ENCODE measurements at regions not wholly inside any gene's neighbourhood (a gene's known extent, or its start where the extent isn't known, plus 50 kb on each side); places are given as distances from the start of the nearest gene placed in this dataset.
"Not testable (repeated sequence)": the region's sequence is repeated elsewhere in the genome, so short reads cannot be mapped to it uniquely, and the experiment has no call there.

GRCh38 chr1:115537415-115537814, 104.4 kb upstream of the VANGL1 start:
- DNase-seq (ENCODE audit: low read depth, low spot score), result no peak
- H3K4me3 ChIP-seq (ENCODE audit: low read length), result no peak overlapping the region

GRCh38 chr1:115536279-115536816, 105.4 kb upstream of the VANGL1 start:
- DNase-seq (ENCODE audit: low read depth, low spot score), result no peak
- no peak overlapping the region for H3K4me3 ChIP-seq (ENCODE audit: low read length)

DNA sequence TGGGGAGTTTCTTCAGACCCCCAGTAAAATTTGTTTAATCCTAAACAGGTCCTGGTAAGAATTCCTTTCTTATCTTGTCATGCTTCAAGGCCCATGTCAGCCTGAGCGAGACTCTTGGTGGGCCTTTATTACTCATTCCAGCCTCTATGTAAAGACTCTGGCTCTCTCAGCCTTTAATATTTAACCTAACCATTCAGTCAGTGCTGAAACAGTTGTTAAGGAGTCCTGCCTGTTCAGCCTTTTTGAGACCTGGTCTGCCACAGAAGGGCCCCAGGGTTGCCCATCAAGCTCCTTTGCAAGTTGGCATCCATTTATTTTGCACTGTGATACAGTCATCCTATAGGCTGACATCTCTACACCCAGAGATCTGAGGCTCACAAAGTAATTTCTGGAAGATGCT, 107.7 kb upstream of the VANGL1 start:
- no peak for DNase-seq (ENCODE audit: low read depth, low spot score)
- H3K4me3 ChIP-seq (ENCODE audit: low read length), result no peak overlapping the region

DNA sequence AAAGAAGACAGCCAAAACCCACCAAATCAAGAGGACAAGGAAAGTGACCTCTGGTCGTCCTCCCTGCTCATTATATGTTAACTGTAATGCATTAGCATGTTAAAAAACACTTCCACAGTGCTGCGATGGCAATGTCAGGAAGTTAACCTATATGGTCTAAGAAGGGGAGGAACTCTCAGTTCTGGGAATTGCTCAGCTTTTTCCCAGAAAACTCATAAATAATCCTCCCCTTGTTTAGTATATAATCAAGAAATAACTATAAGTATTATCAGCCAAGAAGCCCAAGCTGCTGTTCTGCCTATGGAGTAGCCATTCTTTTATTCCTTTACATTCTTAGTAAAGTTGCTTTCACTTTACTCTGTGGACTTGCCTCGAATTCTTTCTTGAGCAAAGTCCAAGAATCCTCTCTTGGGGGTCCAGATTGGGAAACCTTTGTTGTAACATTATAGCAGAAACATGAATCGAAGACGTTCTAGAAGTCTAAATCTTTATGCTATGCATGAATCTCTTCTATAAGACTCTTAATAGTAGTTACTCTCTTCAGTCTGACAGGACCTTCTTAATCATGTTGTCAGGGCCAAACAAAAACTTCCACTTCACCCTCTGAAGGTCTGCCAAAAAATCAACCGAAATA, 110.0 kb upstream of the VANGL1 start:
- no peak for DNase-seq (ENCODE audit: low read depth, low spot score)
- no peak overlapping the region for H3K4me3 ChIP-seq (ENCODE audit: low read length)

- no peak for DNase-seq (ENCODE audit: low read depth, low spot score)
These were observed 111.4 kb upstream of the VANGL1 start for GRCh38 chr1:115530407-115530806.

GRCh38 chr1:115529216-115529897, 112.4 kb upstream of the VANGL1 start:
- DNase-seq (ENCODE audit: low read depth, low spot score), result no peak
- H3K4me3 ChIP-seq (ENCODE audit: low read length), result no peak overlapping the region

More at GRCh38 chr1:115530407-115530806, 111.4 kb upstream of the VANGL1 start:
- no peak overlapping the region for H3K4me3 ChIP-seq (ENCODE audit: low read length)

- H3K4me3 ChIP-seq (ENCODE audit: low read length), result not testable (repeated sequence)
These were observed 113.4 kb upstream of the VANGL1 start for GRCh38 chr1:115528336-115528735.

DNA sequence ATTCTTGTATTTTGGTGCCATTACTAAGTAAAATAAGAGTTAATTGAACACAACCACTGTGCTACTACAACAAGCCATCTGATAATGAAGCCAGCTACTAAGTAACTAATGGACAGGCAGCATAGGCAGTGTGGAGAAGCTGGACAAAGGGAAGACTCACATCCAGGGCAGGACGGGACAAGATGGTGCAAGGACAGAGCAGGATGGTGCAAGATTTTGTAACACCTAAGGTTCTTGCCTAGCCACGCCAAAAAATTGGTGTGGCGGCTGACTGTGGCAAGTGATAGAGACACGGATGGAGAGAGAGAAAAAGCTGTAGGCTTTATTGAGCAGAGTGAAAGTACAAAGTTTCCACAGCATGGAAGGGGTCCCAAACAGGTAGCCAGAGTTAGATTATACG, 114.0 kb upstream of the VANGL1 start:
- DNase-seq (ENCODE audit: low read depth, low spot score), result no peak
- H3K4me3 ChIP-seq (ENCODE audit: low read length), result no peak overlapping the region

More at GRCh38 chr1:115528336-115528735, 113.4 kb upstream of the VANGL1 start:
- DNase-seq (ENCODE audit: low read depth, low spot score), result not testable (repeated sequence)

- no peak overlapping the region for H3K4me3 ChIP-seq (ENCODE audit: low read length)
These were observed 114.9 kb upstream of the VANGL1 start for GRCh38 chr1:115526900-115527299.

DNA sequence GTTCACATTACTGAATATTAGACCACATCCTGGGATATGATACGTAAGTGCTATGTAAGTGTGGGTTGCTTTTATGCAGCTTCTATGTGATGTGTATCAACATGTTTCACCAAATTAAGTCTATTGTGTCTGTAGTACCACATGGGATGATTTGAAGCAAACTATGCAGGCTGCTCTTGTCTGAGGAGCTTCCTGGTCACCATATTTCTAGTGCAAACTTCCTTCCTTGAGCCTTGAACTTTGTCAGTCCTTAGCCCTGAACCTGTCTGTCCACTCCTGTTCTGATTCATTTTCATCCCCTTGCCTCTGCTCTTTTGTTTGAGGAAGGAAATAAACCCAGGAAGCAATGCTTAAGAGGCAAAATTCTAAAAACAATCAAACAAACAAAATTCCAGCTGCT, 117.5 kb upstream of the VANGL1 start:
- no peak overlapping the region for H3K4me3 ChIP-seq (ENCODE audit: low read length)
- peak; percentile 66 for DNase-seq (ENCODE audit: low read depth, low spot score)

More at GRCh38 chr1:115526900-115527299, 114.9 kb upstream of the VANGL1 start:
- no peak for DNase-seq (ENCODE audit: low read depth, low spot score)

DNA sequence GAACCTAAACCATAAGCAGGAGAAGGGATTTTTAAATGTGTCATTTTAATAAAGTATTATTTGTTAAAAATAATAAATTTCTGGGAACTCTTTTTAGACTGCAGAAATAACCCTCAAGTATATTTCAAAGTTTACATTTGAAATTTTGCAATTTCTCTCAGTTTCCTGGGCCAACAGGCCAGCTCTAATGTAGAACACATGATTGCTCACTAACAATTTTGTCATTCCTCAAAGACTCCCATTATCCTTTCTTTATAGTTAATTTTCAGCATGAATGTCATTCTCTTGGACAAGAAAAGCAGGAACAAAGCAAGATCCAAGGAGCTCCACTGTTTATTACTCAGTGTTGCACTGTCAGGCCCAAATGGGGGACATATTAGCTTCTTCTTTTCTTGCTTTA, 119.4 kb upstream of the VANGL1 start:
- no peak for DNase-seq (ENCODE audit: low read depth, low spot score)
- H3K4me3 ChIP-seq (ENCODE audit: low read length), result no peak overlapping the region

GRCh38 chr1:115515270-115515669, 126.5 kb upstream of the VANGL1 start:
- no peak for DNase-seq (ENCODE audit: low read depth, low spot score)
- no peak overlapping the region for H3K4me3 ChIP-seq (ENCODE audit: low read length)

DNA sequence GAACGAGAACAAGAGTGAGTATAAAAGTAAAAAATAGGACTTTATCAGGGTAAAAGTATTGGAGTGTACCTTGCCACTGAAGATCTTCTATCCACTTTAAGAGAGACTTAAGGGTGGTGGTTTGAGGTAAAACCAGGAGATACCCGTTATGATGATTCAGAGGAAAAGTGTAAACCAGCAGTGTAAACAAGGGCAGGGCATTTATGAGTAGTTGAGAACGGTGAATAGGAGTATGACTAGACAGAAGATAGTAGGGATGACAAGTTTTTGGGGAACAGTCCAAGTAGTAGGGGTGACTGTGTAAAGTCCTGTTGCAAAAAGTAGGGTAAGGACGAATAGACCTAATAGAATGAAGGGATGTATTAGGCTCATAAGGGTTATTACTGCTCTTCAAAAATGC, 131.5 kb upstream of the VANGL1 start:
- DNase-seq (ENCODE audit: low read depth, low spot score), result not testable (repeated sequence)

GRCh38 chr1:115507901-115508300, 133.9 kb upstream of the VANGL1 start:
- DNase-seq (ENCODE audit: low read depth, low spot score), result no peak
- H3K4me3 ChIP-seq (ENCODE audit: low read length), result no peak overlapping the region

More for the DNA sequence above, 131.5 kb upstream of the VANGL1 start:
- not testable (repeated sequence) for H3K4me3 ChIP-seq (ENCODE audit: low read length)

DNA sequence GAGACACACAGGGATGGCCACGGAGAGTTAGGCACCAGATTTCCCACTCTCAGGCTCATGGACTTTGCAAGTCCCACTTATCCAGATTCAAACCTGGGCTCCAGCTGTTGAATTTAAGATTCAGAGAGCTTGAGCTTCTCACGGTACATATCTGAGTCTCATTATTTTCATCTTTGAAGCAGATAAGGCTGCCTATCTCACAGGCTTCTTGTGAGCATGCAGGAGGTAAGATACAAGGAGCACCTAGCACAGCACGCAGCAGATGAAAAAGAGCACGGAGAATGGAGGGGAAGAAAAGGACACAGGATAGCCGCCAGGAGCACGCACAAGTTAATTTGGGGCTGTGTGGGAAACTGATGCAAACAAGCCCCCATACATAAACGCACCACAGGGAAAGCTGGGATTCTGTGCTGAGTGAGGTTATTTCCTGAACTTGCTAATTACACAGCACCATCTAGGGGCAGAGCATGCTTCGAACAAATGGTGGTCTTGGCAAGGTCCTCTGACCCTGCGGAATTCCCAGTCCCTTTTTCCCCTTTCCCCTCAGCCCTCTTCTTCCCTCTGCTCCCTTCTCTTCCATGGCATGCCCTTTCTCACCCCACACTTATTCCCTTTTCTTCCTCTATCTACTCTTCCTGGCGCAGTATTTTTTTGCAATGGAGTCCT, 134.7 kb upstream of the VANGL1 start:
- peak; percentile 64 for DNase-seq (ENCODE audit: low read depth, low spot score)
- no peak overlapping the region for H3K4me3 ChIP-seq (ENCODE audit: low read length)

GRCh38 chr1:115506518-115506917, 135.3 kb upstream of the VANGL1 start:
- DNase-seq (ENCODE audit: low read depth, low spot score), result no peak

DNA sequence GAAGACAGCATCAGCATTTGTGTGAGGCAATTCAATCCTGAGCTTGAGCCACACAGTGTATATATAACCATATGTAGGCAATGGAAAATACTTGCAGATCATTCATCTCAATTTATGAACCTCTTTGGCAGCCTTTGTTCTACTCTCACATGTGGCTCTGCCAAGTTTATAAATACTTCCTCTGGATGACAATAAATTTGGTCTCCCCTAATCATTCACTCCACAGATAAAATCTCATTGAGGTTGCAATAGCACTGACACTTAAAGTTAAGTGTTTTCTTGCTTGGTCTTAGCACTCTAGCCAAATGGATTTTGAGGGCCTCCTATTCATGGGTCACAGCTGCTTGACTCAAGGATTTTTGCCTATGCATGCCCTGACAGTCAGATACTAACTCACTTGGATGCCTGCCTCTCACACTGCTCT, 136.6 kb upstream of the VANGL1 start:
- no peak for DNase-seq (ENCODE audit: low read depth, low spot score)

More at GRCh38 chr1:115506518-115506917, 135.3 kb upstream of the VANGL1 start:
- H3K4me3 ChIP-seq (ENCODE audit: low read length), result no peak overlapping the region

DNA sequence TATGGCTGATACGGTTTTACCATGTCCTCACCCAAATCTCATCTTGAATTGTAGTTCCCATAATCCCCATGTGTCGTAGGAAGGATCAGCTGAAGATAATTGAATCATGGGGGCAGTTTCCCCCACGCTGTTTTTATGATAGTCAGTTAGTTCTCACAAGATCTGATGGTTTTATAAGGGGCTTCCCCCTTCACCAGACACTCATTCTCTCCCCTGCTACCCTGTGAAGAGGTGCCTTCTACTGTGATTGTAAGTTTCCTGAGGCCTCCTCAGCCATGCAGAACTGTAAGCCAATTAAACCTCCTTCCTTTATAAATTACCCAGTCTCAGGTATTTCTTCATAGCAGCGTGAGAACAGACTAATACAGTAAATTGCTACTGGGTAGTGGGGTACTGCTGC, 139.6 kb upstream of the VANGL1 start:
- not testable (repeated sequence) for DNase-seq (ENCODE audit: low read depth, low spot score); H3K4me3 ChIP-seq (ENCODE audit: low read length)

More for the DNA sequence above, 136.6 kb upstream of the VANGL1 start:
- H3K4me3 ChIP-seq (ENCODE audit: low read length), result no peak overlapping the region

DNA sequence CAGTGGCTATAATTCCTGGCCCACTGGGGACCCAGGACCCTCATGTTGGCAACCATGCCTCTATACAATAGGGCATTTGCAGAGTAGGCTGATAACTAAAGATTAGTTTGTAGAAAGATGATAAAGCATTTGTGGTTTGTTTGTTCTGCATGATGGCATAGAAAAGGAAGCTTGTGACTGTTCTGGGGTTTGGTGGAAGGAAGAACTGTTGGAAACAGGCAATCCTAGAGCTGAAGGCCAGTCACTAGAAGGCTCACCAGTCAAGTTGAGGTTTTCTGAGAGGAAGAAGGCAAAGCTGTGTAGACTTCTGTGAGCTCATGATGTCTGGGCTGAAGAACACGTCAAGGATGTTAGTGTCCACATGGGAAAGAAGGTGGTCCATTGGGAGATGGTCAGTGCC, 140.3 kb upstream of the VANGL1 start:
- H3K4me3 ChIP-seq (ENCODE audit: low read length), result peak overlapping the region; percentile 15
- DNase-seq (ENCODE audit: low read depth, low spot score), result peak; percentile 93

- peak; percentile 57 for DNase-seq (ENCODE audit: low read depth, low spot score)
- no peak overlapping the region for H3K4me3 ChIP-seq (ENCODE audit: low read length)
These were observed 142.5 kb upstream of the VANGL1 start for GRCh38 chr1:115499253-115499652.

All from Jurkat, Clone E6-1 (cell line).